Naive B cell (primary cell): ENCODE measurements at regions not wholly inside any gene's neighbourhood (a gene's known extent, or its start where the extent isn't known, plus 50 kb on each side); places are given as distances from the start of the nearest gene placed in this dataset.
A peak's percentile ranks its signal among the peaks of the same experiment; 100 is the strongest.

ENCODE experiments used
- ATAC-seq, 2 donors: fragments of 150-1000 bp; cut with Tn5 transposase; 2 replicates each; pipeline ENCODE4 v1.10.0; 2021; ENCODE audit warnings: low read depth in 2 of 2, mild to moderate bottlenecking in 2 of 2, moderate library complexity in 2 of 2
- DNase-seq: peaks from one replicate; pipeline ENCODE4 v3.0.0; 2022
- H3K27ac Mint-ChIP-seq, 6 donors: one replicate each; pipeline ENCODE4 v1.8.0; 2020 to 2022; ENCODE audit warnings: mild to moderate bottlenecking in 6 of 6, mixed read lengths in 6 of 6, moderate library complexity in 5 of 6, inconsistent platforms in 2 of 6
- H3K27me3 Mint-ChIP-seq, 3 donors: one replicate each; pipeline ENCODE4 v1.8.0; 2021 to 2022; ENCODE audit warnings: mixed read lengths in 3 of 3, mild to moderate bottlenecking in 1 of 3
- H3K36me3 Mint-ChIP-seq, 2 donors: one replicate each; pipeline ENCODE4 v1.8.0; 2020 to 2022; ENCODE audit warnings: mixed read lengths in 2 of 2, inconsistent platforms in 1 of 2, mild to moderate bottlenecking in 1 of 2
- H3K4me1 Mint-ChIP-seq, 3 donors: one replicate each; pipeline ENCODE4 v1.8.0; 2020 to 2022; ENCODE audit warnings: mixed read lengths in 3 of 3, inconsistent platforms in 1 of 3, mild to moderate bottlenecking in 1 of 3, moderate library complexity in 1 of 3
- H3K4me3 Mint-ChIP-seq, 8 donors: one replicate each; pipeline ENCODE4 v1.8.0; 2020 to 2022; ENCODE audit warnings: mild to moderate bottlenecking in 8 of 8, mixed read lengths in 8 of 8, moderate library complexity in 8 of 8, inconsistent platforms in 2 of 8
- H3K9me3 Mint-ChIP-seq, 7 donors: one replicate each; pipeline ENCODE4 v1.8.0; 2020 to 2022; ENCODE audit warnings: mixed read lengths in 7 of 7, mild to moderate bottlenecking in 5 of 7, inconsistent platforms in 2 of 7, moderate library complexity in 1 of 7

GRCh38 chr7:9781710-9782109 lies 1192.0 kb upstream of the PHF14 start:
- Mint-ChIP-seq H3K4me3 (no peak overlapping the region), H3K27me3 (no peaks in the 10 kb centered on the region), H3K27ac (no peak overlapping the region), H3K9me3 (peaks cover 6 to 15% (median 7%) of the 10 kb centered on the region in 7 donors), H3K4me1 (no peaks in the 10 kb centered on the region), H3K36me3 (no peaks in the 10 kb centered on the region)
- ATAC-seq (no peak), DNase-seq (no peak)

GRCh38 chr7:9782275-9782674 lies 1191.4 kb upstream of the PHF14 start:
- H3K27me3 Mint-ChIP-seq = no peaks in the 10 kb centered on the region
- ATAC-seq = no peak
- H3K9me3 Mint-ChIP-seq = peaks cover 5 to 11% (median 7%) of the 10 kb centered on the region in 7 donors
- H3K4me1 Mint-ChIP-seq = no peaks in the 10 kb centered on the region
- no peak overlapping the region for H3K4me3 Mint-ChIP-seq
- H3K27ac Mint-ChIP-seq = no peak overlapping the region
- H3K36me3 Mint-ChIP-seq = no peaks in the 10 kb centered on the region
- no peak for DNase-seq

- peaks cover 4 to 23% (median 8%) of the 10 kb centered on the region in 7 donors for H3K9me3 Mint-ChIP-seq
These were observed 1188.5 kb upstream of the PHF14 start for GRCh38 chr7:9785211-9785610.

GRCh38 chr7:9796241-9796640 lies 1177.4 kb upstream of the PHF14 start:
- no peaks in the 10 kb centered on the region for H3K4me1 Mint-ChIP-seq
- H3K4me3 Mint-ChIP-seq = no peak overlapping the region
- peaks cover 0 to 6% (median 3%) of the 10 kb centered on the region in 7 donors for H3K9me3 Mint-ChIP-seq
- H3K27me3 Mint-ChIP-seq = no peaks in the 10 kb centered on the region
- ATAC-seq (no peak), DNase-seq (no peak)
- peak overlapping the region in 1 of 6 donors; percentile 25 for H3K27ac Mint-ChIP-seq
- no peaks in the 10 kb centered on the region for H3K36me3 Mint-ChIP-seq

More at GRCh38 chr7:9785211-9785610, 1188.5 kb upstream of the PHF14 start:
- DNase-seq = no peak
- Mint-ChIP-seq H3K4me3 (no peak overlapping the region), H3K4me1 (no peaks in the 10 kb centered on the region), H3K36me3 (no peaks in the 10 kb centered on the region), H3K27me3 (no peaks in the 10 kb centered on the region), H3K27ac (no peak overlapping the region)
- no peak for ATAC-seq

- no peak overlapping the region for H3K27ac Mint-ChIP-seq
- no peaks in the 10 kb centered on the region for H3K27me3 Mint-ChIP-seq
- DNase-seq = no peak
- H3K36me3 Mint-ChIP-seq = no peaks in the 10 kb centered on the region
- H3K4me3 Mint-ChIP-seq = no peak overlapping the region
- H3K4me1 Mint-ChIP-seq = no peaks in the 10 kb centered on the region
- no peak for ATAC-seq
- H3K9me3 Mint-ChIP-seq = peaks cover 3 to 18% (median 8%) of the 10 kb centered on the region in 7 donors
These were observed 1151.0 kb upstream of the PHF14 start for GRCh38 chr7:9822458-9823290.

- no peaks in the 10 kb centered on the region for H3K27me3 Mint-ChIP-seq
- no peaks in the 10 kb centered on the region for H3K4me1 Mint-ChIP-seq
- ATAC-seq = no peak
- no peak for DNase-seq
- no peak overlapping the region for H3K4me3 Mint-ChIP-seq
- peaks cover 0 to 2% (median 0%) of the 10 kb centered on the region in 7 donors for H3K9me3 Mint-ChIP-seq
- H3K36me3 Mint-ChIP-seq = no peaks in the 10 kb centered on the region
- no peak overlapping the region for H3K27ac Mint-ChIP-seq
These were observed 1138.5 kb upstream of the PHF14 start for GRCh38 chr7:9835199-9835598.

- Mint-ChIP-seq H3K9me3 (peaks cover 0 to 2% (median 0%) of the 10 kb centered on the region in 7 donors), H3K4me3 (peak overlapping the region in 1 of 8 donors; percentile 10), H3K36me3 (no peaks in the 10 kb centered on the region), H3K27ac (no peak overlapping the region), H3K27me3 (no peaks in the 10 kb centered on the region), H3K4me1 (no peaks in the 10 kb centered on the region)
- no peak for ATAC-seq
- DNase-seq = no peak
These were observed 1137.0 kb upstream of the PHF14 start for GRCh38 chr7:9836671-9837070.

- Mint-ChIP-seq H3K27me3 (no peaks in the 10 kb centered on the region), H3K9me3 (peaks cover 0 to 10% (median 0%) of the 10 kb centered on the region in 7 donors), H3K4me3 (no peak overlapping the region), H3K27ac (no peak overlapping the region), H3K36me3 (no peaks in the 10 kb centered on the region), H3K4me1 (no peaks in the 10 kb centered on the region)
- DNase-seq = no peak
- ATAC-seq = no peak
These were observed 1131.4 kb upstream of the PHF14 start for GRCh38 chr7:9842301-9842700.

GRCh38 chr7:9846902-9847301 lies 1126.8 kb upstream of the PHF14 start:
- H3K27ac Mint-ChIP-seq = no peak overlapping the region
- H3K27me3 Mint-ChIP-seq = no peaks in the 10 kb centered on the region
- H3K9me3 Mint-ChIP-seq = peaks cover 0 to 10% (median 2%) of the 10 kb centered on the region in 7 donors
- no peaks in the 10 kb centered on the region for H3K36me3 Mint-ChIP-seq
- no peak for DNase-seq
- H3K4me1 Mint-ChIP-seq = no peaks in the 10 kb centered on the region
- ATAC-seq = no peak
- no peak overlapping the region for H3K4me3 Mint-ChIP-seq

GRCh38 chr7:9854605-9855004 lies 1119.1 kb upstream of the PHF14 start:
- Mint-ChIP-seq H3K36me3 (no peaks in the 10 kb centered on the region), H3K4me3 (no peak overlapping the region), H3K27me3 (no peaks in the 10 kb centered on the region), H3K4me1 (no peaks in the 10 kb centered on the region), H3K9me3 (peaks cover 0 to 9% (median 2%) of the 10 kb centered on the region in 7 donors), H3K27ac (no peak overlapping the region)
- DNase-seq (no peak), ATAC-seq (no peak)

- H3K27ac Mint-ChIP-seq = peak overlapping the region in 1 of 6 donors; percentile 17
- no peak overlapping the region for H3K4me3 Mint-ChIP-seq
- DNase-seq (no peak), ATAC-seq (no peak)
- no peaks in the 10 kb centered on the region for H3K27me3 Mint-ChIP-seq
- peaks cover 0 to 9% (median 3%) of the 10 kb centered on the region in 7 donors for H3K9me3 Mint-ChIP-seq
- H3K4me1 Mint-ChIP-seq = no peaks in the 10 kb centered on the region
- no peaks in the 10 kb centered on the region for H3K36me3 Mint-ChIP-seq
These were observed 1117.0 kb upstream of the PHF14 start for GRCh38 chr7:9856668-9857067.

- no peak overlapping the region for H3K27ac Mint-ChIP-seq
- H3K27me3 Mint-ChIP-seq = no peaks in the 10 kb centered on the region
- H3K4me3 Mint-ChIP-seq = no peak overlapping the region
- H3K4me1 Mint-ChIP-seq = no peaks in the 10 kb centered on the region
- DNase-seq (no peak), ATAC-seq (no peak)
- peaks cover 0 to 11% (median 4%) of the 10 kb centered on the region in 7 donors for H3K9me3 Mint-ChIP-seq
- H3K36me3 Mint-ChIP-seq = no peaks in the 10 kb centered on the region
These were observed 1110.1 kb upstream of the PHF14 start for GRCh38 chr7:9863545-9863944.

- H3K36me3 Mint-ChIP-seq = no peaks in the 10 kb centered on the region
- H3K9me3 Mint-ChIP-seq = peaks cover 0 to 12% (median 4%) of the 10 kb centered on the region in 7 donors
- H3K27ac Mint-ChIP-seq = no peak overlapping the region
- H3K4me3 Mint-ChIP-seq = no peak overlapping the region
- H3K4me1 Mint-ChIP-seq = no peaks in the 10 kb centered on the region
- no peak for ATAC-seq
- H3K27me3 Mint-ChIP-seq = no peaks in the 10 kb centered on the region
- DNase-seq = no peak
These were observed 1104.5 kb upstream of the PHF14 start for GRCh38 chr7:9869151-9869550.

- Mint-ChIP-seq H3K36me3 (no peaks in the 10 kb centered on the region), H3K27ac (no peak overlapping the region), H3K4me3 (no peak overlapping the region), H3K27me3 (no peaks in the 10 kb centered on the region), H3K9me3 (peaks cover 0 to 12% (median 4%) of the 10 kb centered on the region in 7 donors), H3K4me1 (no peaks in the 10 kb centered on the region)
- ATAC-seq = no peak
- no peak for DNase-seq
These were observed 1104.1 kb upstream of the PHF14 start for GRCh38 chr7:9869566-9869965.
